Upper lobe of right lung (tissue), 1 donor: ENCODE measurements at regions not wholly inside any gene's neighbourhood (a gene's known extent, or its start where the extent isn't known, plus 50 kb on each side); places are given as distances from the start of the nearest gene placed in this dataset.
"Not testable (repeated sequence)": the region's sequence is repeated elsewhere in the genome, so short reads cannot be mapped to it uniquely, and the experiment has no call there.

Experiments
- ATAC-seq: fragments of 200-7000 bp; cut with Tn5 transposase; one replicate; pipeline ENCODE4 v1.9.1; 2020; ENCODE audit warnings: mild to moderate bottlenecking, moderate library complexity
- DNase-seq: peaks from one replicate; pipeline ENCODE4 v3.0.0-alpha.2; 2020
- H3K27ac ChIP-seq: fragments of 200-600 bp; one replicate; pipeline ENCODE4 v1.8.0; 2022
- H3K27me3 ChIP-seq: fragments of 200-600 bp; one replicate; pipeline ENCODE4 v1.8.0; 2022; ENCODE audit warnings: mild to moderate bottlenecking
- H3K36me3 ChIP-seq: fragments of 200-600 bp; one replicate; pipeline ENCODE4 v1.8.0; 2022
- H3K4me1 ChIP-seq: fragments of 200-600 bp; one replicate; pipeline ENCODE4 v1.8.0; 2022
- H3K4me3 ChIP-seq: fragments of 200-600 bp; one replicate; pipeline ENCODE4 v1.8.0; 2022; ENCODE audit warnings: mild to moderate bottlenecking
- H3K9me3 ChIP-seq: fragments of 200-600 bp; one replicate; pipeline ENCODE4 v1.8.0; 2022
- intact Hi-C: fragments of 100-400 bp; cut with DNase I; formaldehyde crosslinking; loops from one replicate; pipeline ENCODE4 v1.11.0; 2022
- TF ChIP-seq, protein P1 (sequence below): fragments of 200-600 bp; IDR thresholded peaks from one replicate; pipeline ENCODE4 v1.8.0; 2022; ENCODE audit warnings: antibody characterized with exemption
- donor health status: DM: no; HTN: yes; CAD: no; lungs with severe emphysema.

DNA sequence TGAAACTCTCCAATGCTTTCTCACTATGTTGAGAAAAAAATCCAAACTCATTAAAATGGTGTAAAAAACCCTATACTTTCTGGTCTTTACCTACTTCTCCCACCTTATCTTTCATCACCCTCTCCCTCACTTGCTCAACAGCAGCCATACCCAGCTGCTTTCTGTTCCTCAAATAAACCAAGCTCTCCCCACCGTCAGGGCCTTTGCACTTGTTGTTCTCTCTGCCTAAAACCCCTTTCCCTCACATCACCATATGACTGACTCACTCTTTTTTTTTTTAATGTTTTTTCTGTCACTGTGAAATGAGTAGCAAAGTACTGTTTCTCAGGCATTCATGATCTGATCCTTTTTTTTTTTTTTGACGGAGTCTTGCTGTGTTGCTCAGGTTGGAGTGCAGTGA, 122.3 kb upstream of the TMEM164 start:
- Histone ChIP-seq H3K4me3 (no peak overlapping the region), H3K27me3 (no peaks in the 10 kb centered on the region), H3K4me1 (no peaks in the 10 kb centered on the region), H3K9me3 (no peaks in the 10 kb centered on the region), H3K27ac (no peak overlapping the region), H3K36me3 (no peaks in the 10 kb centered on the region)
- ATAC-seq (peak; percentile 70), DNase-seq (no peak)
- TF ChIP-seq, protein P1, sequence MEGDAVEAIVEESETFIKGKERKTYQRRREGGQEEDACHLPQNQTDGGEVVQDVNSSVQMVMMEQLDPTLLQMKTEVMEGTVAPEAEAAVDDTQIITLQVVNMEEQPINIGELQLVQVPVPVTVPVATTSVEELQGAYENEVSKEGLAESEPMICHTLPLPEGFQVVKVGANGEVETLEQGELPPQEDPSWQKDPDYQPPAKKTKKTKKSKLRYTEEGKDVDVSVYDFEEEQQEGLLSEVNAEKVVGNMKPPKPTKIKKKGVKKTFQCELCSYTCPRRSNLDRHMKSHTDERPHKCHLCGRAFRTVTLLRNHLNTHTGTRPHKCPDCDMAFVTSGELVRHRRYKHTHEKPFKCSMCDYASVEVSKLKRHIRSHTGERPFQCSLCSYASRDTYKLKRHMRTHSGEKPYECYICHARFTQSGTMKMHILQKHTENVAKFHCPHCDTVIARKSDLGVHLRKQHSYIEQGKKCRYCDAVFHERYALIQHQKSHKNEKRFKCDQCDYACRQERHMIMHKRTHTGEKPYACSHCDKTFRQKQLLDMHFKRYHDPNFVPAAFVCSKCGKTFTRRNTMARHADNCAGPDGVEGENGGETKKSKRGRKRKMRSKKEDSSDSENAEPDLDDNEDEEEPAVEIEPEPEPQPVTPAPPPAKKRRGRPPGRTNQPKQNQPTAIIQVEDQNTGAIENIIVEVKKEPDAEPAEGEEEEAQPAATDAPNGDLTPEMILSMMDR = no peak
- intact Hi-C loops = no loop called here

DNA sequence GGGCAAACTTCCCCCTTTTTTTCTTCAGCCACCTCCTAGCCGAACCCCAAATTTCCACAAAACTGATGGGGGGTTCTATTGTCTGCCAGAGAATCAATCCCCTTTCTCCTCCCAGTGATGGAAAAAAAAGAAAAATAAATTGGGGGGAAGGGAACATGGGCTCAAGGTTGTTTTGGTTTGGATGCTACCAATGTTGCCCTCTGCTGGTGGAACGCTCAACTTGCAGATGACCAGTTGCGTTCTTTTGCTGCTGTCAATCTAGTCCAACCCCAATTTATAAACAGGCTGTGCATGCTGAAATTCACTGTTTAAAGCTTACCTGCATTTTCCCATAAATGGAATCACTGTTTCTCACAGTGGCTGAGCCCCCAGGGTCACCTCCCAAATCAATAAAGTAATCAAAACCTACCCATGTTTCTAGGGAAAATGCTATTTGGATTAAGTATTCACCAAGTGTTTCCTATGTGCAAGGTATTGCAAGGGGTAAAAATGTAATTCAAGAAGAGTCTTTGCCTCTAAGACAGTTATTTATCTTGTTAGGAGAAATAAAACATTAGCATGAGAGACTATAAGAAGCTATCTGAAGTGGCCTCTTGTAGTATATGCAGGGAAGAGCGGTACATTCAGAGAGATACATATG, 116.7 kb upstream of the TMEM164 start:
- intact Hi-C loops = no loop called here
- no peaks in the 10 kb centered on the region for H3K36me3 ChIP-seq
- H3K4me1 ChIP-seq = peaks cover 6% of the 10 kb centered on the region
- no peaks in the 10 kb centered on the region for H3K9me3 ChIP-seq
- no peaks in the 10 kb centered on the region for H3K27me3 ChIP-seq
- H3K4me3 ChIP-seq = no peak overlapping the region
- ATAC-seq (peak; percentile 70), DNase-seq (no peak)
- TF ChIP-seq, protein P1 = peak; percentile 62
- no peak overlapping the region for H3K27ac ChIP-seq

- no peaks in the 10 kb centered on the region for H3K27me3 ChIP-seq
- no peaks in the 10 kb centered on the region for H3K36me3 ChIP-seq
- no peak overlapping the region for H3K4me3 ChIP-seq
- TF ChIP-seq, protein P1 = no peak
- no peaks in the 10 kb centered on the region for H3K9me3 ChIP-seq
- peaks cover 6% of the 10 kb centered on the region for H3K4me1 ChIP-seq
- intact Hi-C loops = no loop called here
- ATAC-seq (peak; percentile 74), DNase-seq (no peak)
- H3K27ac ChIP-seq = no peak overlapping the region
These were observed 113.5 kb upstream of the TMEM164 start for GRCh38 chrX:109889289-109890006.

- no peak for ATAC-seq
- intact Hi-C loops = no loop called here
- Histone ChIP-seq H3K27ac (no peak overlapping the region), H3K4me3 (no peak overlapping the region), H3K4me1 (peaks cover 6% of the 10 kb centered on the region), H3K9me3 (no peaks in the 10 kb centered on the region), H3K36me3 (no peaks in the 10 kb centered on the region), H3K27me3 (no peaks in the 10 kb centered on the region)
- no peak for DNase-seq
- TF ChIP-seq, protein P1 = no peak
These were observed 112.6 kb upstream of the TMEM164 start for GRCh38 chrX:109890300-109890699.

- H3K4me3 ChIP-seq = no peak overlapping the region
- H3K9me3 ChIP-seq = no peaks in the 10 kb centered on the region
- intact Hi-C loops = no loop called here
- H3K27me3 ChIP-seq = no peaks in the 10 kb centered on the region
- TF ChIP-seq, protein P1 = peak; percentile 80
- H3K36me3 ChIP-seq = no peaks in the 10 kb centered on the region
- no peak overlapping the region for H3K27ac ChIP-seq
- ATAC-seq = peak; percentile 92
- peaks cover 6% of the 10 kb centered on the region for H3K4me1 ChIP-seq
- DNase-seq = peak; percentile 58
These were observed 111.9 kb upstream of the TMEM164 start for GRCh38 chrX:109890910-109891502.

- ATAC-seq, H3K9me3 ChIP-seq, DNase-seq, H3K4me3 ChIP-seq, H3K4me1 ChIP-seq, intact Hi-C loops, H3K27ac ChIP-seq, H3K27me3 ChIP-seq, H3K36me3 ChIP-seq: not testable (repeated sequence)
These were observed 106.9 kb upstream of the TMEM164 start for GRCh38 chrX:109896024-109896423.
